Stimulated activated naive CD4-positive, alpha-beta T cell (primary cell): ENCODE measurements at regions not wholly inside any gene's neighbourhood (a gene's known extent, or its start where the extent isn't known, plus 50 kb on each side); places are given as distances from the start of the nearest gene placed in this dataset.

ENCODE experiments used
- DNase-seq, 6 experiments: peaks; one replicate each; lab custom pipeline; 2025; lab: John Stamatoyannopoulos, UW

DNA sequence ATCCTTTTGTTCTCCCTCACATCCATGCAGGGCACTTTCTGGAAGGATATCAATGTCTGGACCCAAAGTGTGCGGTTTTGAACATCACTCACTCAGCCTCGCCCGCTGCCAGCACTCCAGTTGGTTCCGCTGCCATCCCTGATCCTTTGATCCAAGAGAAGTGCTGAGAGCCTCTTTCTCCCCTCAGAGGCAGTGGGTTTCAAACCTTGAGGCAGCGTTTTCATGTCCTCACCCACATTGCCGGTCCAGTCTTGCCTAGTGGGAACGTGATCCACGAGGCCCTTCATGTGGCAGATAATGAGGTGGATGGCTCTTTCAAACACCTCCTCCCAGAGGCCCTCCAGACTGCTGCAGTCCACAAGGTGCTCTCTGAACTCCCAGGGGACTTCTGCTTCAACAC lies 122.2 kb downstream of the ACTL8 start:
- no peak for DNase-seq

DNA sequence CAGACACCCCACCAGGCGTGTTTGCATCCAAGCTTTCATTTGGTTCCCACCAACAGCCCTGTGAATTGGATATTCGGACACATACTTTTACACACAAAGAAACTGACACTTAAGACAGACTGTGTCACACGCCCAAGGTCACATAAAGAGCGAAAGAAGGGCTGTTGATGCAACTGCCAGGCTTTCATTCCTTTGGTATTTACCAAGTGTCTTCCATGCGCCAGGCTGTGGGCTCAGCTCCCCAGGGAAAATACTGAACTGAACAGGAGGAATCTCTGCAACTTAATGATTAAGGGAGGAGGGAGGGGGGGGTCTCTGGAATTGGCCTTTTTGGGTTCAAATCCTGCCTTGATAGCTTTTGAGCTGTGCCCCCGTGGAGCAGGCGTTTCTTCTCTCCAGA lies 122.8 kb downstream of the ACTL8 start:
- DNase-seq, result no peak

DNA sequence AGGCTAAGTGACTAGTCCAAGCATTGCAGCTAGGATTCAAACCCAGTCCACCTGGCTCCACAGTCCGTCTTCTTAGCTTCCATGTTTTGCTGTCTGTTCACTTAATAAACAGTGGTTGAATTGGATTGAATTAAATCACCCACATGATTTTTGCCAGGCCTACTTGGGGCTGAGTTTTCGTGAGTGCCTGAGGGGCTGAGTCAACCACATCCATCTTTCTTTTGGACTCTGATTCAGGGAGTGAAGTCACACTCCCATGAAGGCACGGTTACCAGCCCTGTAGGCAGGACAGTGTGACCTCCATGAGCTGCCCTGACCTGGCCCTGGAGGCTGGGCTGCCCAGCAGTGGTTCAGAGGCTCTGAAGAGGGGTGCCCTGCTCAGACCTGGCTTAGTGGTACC lies 123.7 kb downstream of the ACTL8 start:
- DNase-seq, result no peak

DNA sequence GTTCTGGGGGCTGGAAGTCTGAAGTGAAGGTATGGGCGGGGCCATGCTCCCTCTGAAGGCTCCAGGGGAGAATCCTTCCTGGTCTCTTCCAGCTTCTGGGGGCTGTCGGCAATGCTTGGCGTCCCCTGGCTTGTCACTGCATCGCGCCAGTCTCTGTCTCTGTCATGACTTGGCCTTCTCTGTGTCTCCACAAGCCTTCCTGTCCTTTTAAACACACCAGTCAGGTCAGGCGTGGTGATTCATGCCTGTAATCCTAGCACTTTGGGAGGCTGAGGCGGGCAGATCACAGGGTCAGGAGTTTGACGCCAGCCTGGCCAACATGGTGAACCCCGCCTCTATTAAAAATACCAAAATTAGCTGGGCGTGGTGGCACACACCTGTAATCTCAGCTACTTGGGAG lies 125.3 kb downstream of the ACTL8 start:
- DNase-seq, result no peak

DNA sequence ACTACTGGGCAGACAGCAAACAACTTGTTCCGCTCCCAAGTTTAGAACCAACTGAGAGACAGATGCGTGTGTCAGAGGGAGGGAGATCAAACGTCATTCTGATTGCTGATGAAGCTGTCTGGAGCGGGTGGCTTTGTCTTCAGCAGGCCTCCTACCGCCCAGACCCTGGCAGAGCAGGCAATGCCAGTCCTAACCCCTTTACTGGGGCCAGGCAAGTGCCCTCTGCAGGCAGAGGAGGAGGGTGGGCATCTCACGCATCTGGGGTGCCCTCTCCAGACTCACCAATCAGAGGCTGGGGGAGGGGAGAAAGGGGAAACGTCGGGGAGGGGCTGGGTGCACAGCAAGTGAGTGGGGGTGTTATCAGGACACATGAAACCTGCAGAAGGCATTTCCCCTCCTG lies 126.6 kb downstream of the ACTL8 start:
- DNase-seq, result no peak

DNA sequence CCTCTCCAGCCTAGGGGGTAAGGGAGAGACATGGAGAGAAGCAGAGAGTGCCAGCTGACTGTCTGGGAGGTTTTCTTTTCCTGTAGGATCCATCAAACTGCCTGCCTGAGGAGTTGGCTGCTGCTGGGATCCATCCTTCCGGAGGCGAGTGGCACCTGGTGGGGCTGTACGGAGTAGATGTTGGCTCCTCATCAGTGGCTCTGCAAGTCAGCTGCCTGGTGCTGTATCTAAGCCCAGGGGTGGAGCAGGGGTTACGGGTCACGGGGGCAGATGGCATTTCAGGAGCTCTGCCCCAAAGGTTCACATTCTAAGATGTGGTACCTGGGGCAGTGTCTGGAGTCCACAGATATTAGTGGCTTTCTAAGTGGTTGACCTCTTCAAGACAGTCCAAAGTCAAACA lies 128.0 kb downstream of the ACTL8 start:
- DNase-seq, result no peak

DNA sequence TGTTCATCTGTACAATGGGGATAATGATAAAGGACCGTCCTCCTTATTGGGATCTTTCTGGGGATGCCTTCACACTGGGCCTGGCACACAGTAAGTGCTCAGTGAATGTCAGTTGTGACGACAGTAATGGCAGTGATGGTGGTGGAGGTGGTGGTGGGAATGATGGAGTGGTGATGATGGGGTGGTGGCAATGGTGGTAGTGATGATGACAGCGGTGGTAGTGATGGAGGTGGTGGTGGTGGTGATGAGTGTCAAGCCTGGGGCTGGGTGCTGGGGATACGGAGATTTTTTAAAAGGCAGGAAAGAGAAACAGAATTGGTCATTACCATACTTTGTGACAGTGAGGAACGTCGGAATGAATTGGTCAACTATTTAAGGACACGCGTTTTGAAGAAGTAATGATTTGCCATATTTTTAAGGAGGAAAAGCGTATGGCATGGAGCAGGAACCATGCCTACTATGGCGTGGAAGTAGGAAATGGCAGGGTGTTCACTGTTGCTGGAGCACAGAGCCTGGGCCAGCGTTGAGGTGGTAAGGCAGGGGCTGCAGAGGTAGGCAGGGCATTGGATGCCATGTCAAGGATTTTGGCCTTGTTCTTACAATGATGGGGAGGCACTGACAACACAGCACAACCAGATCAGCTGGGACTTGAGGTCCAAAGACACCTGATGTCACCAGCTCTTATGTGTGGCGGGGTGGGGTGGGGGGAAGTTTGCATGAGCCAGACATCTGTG lies 128.7 kb downstream of the ACTL8 start:
- no peak for DNase-seq

DNA sequence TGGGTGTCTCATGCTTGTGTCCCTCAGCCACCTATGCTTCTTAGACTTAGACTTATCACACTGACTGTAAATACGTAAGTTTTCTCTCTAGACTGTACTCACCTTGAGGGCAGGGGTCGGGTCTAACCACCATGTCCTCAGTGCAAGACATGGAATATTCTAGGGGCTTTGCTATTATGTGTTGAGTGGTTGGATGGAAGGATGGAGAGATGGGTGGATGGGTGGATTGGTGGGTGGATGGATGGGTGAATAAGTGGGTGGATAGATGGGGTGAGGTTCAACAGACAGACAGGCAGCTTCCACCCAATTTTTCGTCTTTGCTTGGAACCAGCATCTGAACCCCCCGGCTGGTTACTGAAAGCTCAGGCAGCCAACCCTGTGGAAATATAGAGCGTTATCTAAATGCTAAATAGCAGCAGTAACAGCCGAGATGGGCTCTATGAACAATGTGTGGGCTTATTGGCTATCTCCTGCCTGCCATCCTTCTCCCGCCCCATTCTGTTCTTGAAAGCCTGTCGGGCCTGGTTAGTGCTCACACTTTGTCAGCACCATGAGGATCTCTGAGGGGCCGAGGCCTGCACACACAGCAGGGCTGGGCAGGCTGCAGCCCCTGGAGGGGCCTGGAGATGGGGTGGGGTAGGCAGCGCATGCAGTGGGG lies 130.7 kb downstream of the ACTL8 start:
- DNase-seq, result no peak

DNA sequence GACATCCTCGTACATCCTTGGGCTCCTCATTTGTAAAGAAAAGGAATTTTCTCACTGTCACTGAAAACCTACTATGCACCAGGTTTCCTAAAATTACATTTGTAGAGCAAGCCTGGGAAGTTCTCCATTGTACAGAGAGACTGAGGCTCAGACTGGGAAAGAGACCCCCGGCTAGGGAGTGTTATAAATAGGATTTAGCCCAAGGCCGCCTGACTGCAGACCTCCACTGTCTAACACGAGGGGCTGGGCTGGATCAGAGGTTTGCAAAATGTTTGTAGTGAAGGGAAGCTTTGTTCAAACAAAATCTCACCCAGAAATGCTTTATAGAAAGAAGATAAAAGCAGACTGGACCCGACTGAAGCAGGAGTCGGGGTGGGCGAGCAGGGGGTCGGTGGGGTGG lies 131.3 kb downstream of the ACTL8 start:
- DNase-seq, result no peak

DNA sequence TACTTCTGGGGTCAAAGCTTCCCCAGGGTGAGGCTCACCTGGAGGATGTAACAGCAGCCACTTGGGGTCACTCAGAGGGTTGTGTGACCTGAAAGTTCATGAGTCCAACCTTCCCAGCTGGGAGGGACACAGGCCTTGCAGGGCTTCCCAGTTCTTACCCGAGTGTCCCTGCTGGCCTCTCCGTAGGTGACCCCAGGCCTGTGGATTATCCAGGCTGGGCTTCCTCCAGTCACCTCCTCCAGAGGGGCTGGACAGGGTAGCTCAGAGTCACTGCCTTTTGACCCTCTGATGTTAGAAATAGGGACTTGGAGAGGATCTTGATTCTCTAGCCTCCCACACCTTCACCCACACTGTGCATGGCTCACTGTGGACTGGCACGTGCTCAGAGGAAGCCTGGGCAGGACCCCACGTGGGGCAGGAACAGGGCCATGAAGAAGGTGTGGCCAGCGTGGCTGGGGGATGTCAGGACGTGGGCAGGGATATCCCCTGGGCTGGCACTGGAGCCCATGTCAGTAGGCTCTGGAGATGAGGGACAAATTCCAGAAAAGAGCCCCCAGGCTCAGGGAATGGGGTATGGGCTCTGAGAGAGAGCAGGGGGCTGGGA lies 131.8 kb downstream of the ACTL8 start:
- no peak for DNase-seq

DNA sequence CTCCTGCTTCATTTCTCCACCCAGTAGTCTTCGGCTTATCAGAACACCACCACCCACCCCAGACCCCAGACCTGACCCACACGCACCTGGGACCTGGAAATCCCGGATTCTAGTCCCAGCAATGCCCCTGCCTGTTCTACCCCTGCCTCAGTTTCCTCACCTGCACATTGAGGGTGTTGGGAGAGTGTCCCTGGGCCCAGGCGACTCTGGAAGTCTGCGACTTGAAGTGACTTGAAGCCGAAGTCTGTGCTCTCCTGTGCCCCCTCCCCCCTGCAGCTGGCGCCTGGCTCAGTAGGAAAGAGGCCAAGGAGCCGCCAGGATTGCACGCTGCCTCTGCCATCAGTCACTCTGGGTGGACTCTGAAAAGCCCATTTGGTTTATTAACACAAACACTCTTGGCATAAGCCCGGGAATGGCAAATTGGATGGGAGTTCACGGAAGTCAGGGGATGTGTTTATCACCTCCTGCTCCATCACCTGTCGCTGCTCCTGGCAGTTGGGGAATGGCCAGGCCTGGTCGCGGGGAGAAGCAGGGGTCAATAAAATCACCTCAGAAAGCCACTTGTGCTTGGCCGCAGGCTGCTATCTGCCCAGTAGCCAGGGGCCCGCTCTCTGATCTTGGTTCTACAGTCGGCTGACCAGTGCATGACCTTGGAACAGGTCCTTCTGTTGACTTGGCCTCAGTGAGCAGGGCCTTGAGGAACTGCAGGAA lies 132.7 kb downstream of the ACTL8 start:
- no peak for DNase-seq

DNA sequence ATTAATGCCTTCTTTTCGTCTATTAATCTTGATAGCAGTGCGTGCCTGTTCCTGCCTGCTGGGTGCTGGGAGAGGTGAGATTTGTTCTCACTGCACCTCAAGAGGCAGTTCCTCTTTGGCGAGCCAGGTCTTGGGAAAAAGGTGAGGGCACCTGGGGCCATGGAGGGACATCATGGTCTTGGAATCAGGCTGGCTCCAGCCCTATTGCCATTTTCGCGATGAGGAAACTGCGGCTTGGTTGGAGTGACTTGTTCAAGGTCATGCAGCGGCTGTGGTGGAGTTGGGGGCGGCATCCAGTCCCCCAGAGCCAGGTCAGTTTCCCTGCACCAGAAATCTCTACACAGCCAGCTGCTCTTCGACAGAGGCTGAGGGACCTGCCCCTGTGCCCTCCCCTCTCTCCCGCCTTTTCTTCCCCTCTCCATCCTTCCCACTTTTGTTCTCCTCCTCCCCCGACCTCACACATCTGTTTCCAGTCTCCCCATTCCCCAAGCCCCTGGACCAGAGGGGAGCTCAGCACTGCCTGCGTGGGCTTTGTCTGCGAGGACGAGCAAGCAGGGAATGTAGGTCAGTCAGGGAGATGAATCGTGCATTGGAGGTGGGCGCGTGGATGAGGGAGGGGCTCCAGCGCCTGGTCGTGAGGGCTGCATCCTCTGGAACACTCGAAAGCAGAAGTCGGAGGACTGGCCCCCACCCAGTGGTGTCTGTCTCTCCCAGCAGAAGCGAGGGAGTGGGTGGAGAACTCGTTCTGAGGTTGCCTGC lies 135.1 kb downstream of the ACTL8 start:
- no peak for DNase-seq

DNA sequence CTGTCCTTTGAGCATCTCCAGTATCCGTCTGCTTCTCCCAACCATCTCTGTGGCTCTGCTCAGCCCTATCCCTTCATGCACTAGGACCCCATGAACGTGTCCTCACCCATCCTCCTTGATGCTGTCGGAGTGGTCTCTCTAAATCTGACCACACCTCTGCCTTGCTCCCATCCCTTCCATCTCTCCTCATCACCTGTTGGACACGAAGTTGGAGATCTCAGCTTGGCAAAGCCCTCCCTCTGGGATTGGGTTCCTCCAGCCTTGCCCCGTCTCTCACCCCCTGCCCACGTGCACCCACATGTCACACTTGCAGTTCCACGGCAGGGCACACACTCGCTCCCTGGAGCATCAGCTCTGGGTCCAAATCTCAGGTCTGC lies 135.7 kb downstream of the ACTL8 start:
- no peak for DNase-seq

DNA sequence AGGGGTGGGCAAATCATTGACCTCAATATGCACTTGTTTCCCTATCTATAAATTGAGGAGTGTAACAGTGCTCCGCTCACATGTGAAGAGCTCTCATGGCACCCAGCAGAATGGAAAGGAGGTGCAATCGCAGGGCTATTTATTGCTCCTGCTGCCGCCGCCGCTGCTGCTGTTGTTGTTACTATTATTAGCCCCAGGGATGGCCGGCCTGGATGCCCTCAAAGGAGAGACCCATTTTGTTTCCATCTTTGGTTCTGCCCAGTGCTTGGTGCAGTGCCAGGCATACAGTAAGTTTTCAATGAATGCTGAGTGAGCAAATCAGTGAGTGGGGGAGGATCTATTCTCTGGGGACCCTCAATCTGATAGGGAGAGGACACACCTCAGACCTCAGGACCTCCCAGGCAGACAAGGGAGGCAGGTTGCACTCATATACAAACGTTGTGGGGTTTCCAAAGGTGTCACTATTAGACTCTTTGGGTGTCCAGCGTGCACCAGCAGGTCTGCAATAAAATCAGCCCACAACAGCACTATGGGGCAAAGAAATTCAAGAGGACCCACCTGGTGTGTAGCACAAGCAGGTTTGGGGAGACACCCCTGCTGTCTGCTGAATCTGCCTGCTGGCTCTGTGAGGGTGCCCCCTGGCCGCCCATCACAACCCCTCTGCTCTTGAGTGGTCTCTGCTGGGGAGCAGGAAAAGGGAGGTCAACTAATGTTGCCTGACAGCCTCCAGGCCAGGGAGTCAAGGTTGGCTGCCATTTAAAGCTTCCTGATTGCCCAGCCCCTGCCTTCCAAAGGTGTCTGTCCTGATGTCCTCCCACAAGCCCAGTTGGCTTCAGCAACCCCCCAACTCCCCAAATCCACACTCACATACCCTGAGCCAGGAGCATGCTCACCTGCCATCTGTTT lies 136.3 kb downstream of the ACTL8 start:
- DNase-seq, result no peak

DNA sequence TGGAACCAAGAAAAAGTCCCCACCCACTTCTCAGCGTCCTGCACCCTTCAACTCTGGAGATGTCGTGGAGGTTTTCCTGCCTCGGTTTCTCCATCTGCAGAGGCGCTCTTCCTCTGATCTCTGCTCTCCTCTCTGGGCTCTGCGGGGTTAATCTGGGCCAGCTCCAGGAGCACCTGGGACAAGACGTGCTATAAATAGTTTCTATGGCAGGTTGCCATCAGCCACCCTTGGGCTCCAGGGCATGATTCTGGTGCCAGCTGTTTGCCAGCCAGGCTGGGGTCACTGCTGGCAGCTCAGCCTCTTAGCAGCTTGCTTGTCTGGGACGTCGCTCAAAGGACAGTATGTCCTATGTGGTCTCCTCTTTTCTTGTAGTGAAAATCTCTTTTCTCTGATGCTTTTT lies 137.1 kb downstream of the ACTL8 start:
- DNase-seq, result no peak

DNA sequence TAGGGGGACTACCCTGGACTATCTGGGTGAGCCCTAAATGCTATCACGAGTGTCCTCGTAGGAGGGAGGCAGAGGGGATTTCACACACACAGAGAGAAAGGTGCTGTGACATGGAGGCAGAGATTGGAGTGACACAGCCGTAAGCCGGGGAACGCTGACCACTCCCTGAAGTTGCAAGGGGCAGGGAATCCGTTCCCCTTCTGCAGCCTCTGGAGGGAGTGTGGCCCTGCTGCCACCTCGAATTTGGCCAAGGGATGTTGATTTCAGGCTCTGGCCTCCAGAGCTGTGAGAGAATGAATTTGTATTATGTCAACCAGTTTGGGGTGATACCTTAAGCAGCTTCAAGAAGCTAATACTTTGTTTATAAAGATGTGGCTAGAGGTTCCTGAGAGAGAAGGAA lies 137.7 kb downstream of the ACTL8 start:
- DNase-seq, result no peak

DNA sequence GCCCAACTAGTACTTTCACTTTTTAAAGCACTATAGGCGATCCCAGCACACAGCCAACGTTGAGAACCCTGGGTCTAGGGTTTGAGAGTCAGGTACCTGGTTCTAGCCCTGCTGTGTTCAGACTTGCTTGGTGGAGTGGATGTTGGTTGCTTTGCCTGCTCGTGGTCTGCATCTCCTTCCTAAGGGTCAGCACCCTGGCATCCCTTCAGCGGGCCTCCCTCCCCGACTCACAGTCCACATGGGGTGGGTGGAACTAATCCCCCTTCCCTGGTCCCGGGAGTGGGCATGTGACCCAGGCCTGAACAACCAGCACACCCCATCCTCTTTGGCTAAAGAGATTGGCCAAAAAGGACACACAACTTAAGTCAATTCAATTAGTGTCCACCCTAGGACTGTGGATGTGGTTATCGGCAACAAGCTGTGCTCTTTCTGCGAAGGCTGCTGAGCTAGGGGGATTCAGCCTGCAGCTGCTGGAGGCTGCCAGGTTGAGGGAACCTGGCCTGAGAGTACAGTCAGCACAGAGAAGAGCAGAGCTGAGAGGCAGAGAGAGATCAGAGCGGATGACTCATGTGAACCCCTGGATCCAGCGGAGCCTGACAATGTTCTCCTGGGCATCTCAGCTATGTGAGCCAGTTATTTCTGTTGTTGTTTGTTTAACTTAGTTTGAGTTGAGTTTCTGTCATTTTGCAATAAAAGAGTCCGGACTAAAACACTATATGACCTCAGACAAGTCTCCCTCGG lies 138.9 kb downstream of the ACTL8 start:
- DNase-seq, result no peak

DNA sequence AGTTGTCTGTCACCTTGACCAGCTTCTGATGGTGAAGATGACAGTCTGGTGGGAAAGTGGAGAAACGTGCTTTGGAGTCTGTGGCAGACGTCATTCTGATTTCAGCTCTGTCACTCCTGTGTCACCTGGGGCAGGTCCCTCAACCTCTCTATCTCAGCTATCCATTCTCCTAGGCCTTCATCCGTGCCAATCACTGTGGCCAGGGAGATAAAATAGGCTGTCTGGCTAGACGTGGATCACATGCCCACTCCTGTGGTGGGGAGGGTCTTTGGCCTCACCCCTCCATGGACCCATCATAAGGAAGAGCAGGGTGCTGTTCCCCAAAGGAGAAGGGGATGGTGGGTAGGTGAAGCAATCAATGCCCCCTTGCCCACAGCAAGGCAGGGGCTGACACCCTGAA lies 140.3 kb downstream of the ACTL8 start:
- DNase-seq, result no peak

DNA sequence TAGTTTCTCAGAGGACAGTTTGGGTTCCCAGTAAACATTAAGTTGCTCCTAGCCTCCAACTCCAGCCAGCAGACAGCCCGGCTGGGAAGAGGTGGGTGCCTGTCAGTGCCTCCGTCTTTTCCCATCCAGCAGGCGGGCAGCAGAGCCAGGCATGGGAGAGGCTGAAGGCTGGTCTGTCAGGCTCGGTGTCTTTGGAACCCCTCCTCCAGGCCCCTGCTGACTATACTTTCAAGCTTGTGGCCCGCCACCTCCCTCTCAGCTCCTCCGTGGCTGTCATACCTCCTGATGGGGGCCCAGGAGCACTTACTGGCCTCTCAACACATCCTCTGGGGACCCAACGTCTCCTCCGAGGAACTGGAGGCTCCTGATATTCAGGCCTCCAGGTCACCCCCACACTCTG lies 140.9 kb downstream of the ACTL8 start:
- DNase-seq, result no peak

DNA sequence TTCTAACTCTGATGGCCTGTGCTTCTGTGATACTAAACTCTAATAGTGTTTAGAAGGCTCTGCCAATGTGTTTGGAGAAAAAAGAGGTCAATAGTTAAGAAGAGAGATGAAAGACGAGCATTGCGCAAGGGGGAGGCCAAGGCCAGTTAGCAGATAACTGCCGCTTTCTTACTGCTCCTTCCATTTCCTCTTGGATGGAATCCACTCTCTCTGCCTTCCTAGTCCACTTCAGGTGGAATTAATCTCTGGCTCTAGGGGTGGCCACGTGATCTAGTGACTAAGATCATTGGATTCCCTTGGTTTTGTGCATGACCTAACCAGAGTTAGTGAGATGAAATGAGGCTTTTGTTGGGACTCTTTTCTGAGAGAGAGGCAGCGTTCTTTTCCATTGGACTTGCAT lies 148.3 kb downstream of the ACTL8 start:
- no peak for DNase-seq

DNA sequence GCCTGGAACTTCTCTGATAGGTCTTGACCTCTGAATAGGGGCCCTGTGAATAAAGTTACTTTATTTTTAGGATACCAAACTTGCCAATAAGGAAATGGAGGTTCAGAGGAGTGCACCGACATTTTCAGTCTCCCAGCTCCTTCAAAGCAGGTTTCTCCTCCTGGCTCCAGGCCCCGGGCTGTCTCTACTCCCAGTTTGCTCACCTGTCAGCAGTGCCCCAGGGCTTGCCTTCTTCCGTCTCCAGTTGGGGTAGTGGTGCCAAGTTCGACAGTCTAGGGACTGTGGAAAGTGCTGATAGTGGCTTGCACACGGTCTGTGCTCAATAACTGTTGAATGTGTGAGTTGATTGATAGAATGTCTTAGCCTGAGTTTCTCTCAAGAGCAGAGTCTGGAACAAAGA lies 149.2 kb downstream of the ACTL8 start:
- DNase-seq, result no peak
